NT2/D1 (cell line): ENCODE measurements at regions not wholly inside any gene's neighbourhood (a gene's known extent, or its start where the extent isn't known, plus 50 kb on each side); places are given as distances from the start of the nearest gene placed in this dataset.

Experiments used
- SUZ12 ChIP-seq: IDR thresholded peaks from 2 replicates; pipeline ENCODE4 v1.6.1; 2011; ENCODE audit not compliant: insufficient read length, insufficient read depth; ENCODE audit errors: extremely low read depth
- YY1 ChIP-seq: IDR thresholded peaks from 2 replicates; pipeline ENCODE4 v1.6.1; 2011; ENCODE audit not compliant: insufficient read length, insufficient read depth
- ZNF274 ChIP-seq: IDR thresholded peaks from 2 replicates; pipeline ENCODE4 v1.6.1; 2011; ENCODE audit warnings: mild to moderate bottlenecking, low read depth, low read length

DNA sequence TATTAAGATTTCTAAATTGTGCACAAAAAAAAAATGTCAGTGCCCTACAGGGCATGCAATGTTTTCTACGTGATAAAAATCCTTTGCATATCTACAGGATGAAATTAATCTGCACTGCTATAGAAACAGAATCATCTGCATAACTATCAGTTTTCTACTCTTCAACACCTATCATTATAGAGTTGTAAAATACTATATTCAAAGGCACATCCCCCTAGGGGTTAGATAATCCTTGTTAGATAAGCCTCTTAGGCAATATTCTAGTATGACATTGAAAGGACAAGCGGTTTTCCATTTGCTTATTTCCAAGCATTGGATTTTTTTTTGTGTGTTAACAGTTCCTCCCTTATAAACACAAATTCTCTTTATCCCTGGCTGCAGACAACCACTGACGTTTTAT lies 98.7 kb upstream of the LAMA2 start:
- no peak for TF ChIP-seq SUZ12
- no peak for TF ChIP-seq ZNF274
- no peak for TF ChIP-seq YY1
